Activated CD8-positive, alpha-beta T cell treated with anti-CD3 and anti-CD28 coated beads, Interleukin-2, amount 10 ng/mL, durations not matched to agents 7 days and 5 days (primary cell): ENCODE measurements at regions not wholly inside any gene's neighbourhood (a gene's known extent, or its start where the extent isn't known, plus 50 kb on each side); places are given as distances from the start of the nearest gene placed in this dataset.

Source experiments
- ATAC-seq: fragments of 150-1000 bp; cut with Tn5 transposase; one replicate; pipeline ENCODE4 v1.10.0; 2021; ENCODE audit warnings: moderate library complexity
- CTCF ChIA-PET: fragments of 350-600 bp; sonication (Branson Sonifier 250); formaldehyde crosslinking; loops from one replicate; lab custom pipeline; 2021; ENCODE audit warnings: antibody characterized with exemption; lab: Charles Lee
- POLR2A ChIA-PET: fragments of 350-600 bp; sonication (Branson Sonifier 250); formaldehyde crosslinking; loops from one replicate; lab custom pipeline; 2021; ENCODE audit warnings: antibody characterized with exemption; lab: Charles Lee
- DNase-seq: peaks from one replicate; pipeline ENCODE4 v3.0.0-alpha.2; 2020
- H3K27ac Mint-ChIP-seq: one replicate; pipeline ENCODE4 v1.8.0; 2021; ENCODE audit warnings: mild to moderate bottlenecking, mixed read lengths
- H3K27me3 Mint-ChIP-seq: one replicate; pipeline ENCODE4 v1.8.0; 2021; ENCODE audit warnings: low read depth, mixed read lengths
- H3K36me3 Mint-ChIP-seq: one replicate; pipeline ENCODE4 v1.8.0; 2021; ENCODE audit warnings: low read depth, mixed read lengths
- H3K4me1 Mint-ChIP-seq: one replicate; pipeline ENCODE4 v1.8.0; 2021; ENCODE audit warnings: low read depth, mixed read lengths
- H3K4me3 Mint-ChIP-seq: one replicate; pipeline ENCODE4 v1.8.0; 2021; ENCODE audit warnings: mild to moderate bottlenecking, mixed read lengths
- H3K9me3 Mint-ChIP-seq: one replicate; pipeline ENCODE4 v1.8.0; 2022; ENCODE audit warnings: mixed read lengths; ENCODE audit not compliant: insufficient read depth

DNA sequence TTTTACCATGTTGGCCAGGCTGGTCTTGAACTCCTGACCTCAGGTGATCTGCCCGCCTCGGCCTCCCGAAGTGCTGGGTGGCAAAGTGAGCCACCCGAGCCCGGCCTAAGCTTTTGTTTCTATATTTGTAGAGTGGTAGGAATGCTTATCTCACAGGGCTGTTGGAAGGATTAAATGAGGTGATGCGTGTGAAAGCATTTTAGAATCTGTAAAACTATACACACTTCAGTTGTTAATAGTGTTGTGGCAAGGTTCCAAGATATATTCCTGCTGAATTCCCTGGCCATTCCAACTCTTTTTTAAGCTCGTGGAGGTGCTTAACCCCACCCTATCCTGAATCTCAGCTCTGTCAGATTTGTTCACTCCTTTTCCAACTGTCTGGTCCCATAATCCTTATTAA is 89.9 kb upstream of the AKIRIN2 start:
- ATAC-seq, result no peak
- Mint-ChIP-seq H3K4me3 (no peak overlapping the region), H3K9me3 (no peaks in the 10 kb centered on the region), H3K4me1 (no peaks in the 10 kb centered on the region), H3K27ac (no peak overlapping the region), H3K27me3 (peaks cover 19% of the 10 kb centered on the region), H3K36me3 (no peaks in the 10 kb centered on the region)
- no peak for DNase-seq
- ChIA-PET POLR2A (interaction anchor here (0.6 kb wide), 1 partner anchor 75 kb away, joined by 4 read pairs; no protein-coding TSS in a partner anchor), CTCF (no interaction called here)

DNA sequence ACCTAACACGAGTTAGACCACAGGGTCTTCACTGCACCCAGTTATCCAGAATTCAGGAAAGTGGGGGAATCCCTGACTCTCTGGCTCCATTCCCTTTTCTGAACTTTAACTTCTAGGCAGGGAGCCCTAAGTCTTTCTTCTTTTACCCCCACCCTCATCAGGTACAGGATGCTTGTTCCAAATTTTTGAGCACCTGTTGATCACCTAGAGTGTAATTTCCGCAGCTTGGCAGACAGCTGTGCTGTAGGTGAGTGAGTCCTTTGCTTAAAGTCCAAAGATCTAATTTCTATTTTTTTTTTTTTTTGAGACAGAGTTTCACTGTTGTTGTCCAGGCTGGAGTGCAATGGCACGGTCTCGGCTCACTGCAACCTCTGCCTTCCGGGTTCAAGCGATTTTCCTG is 89.5 kb upstream of the AKIRIN2 start:
- ATAC-seq (no peak), DNase-seq (no peak)
- ChIA-PET POLR2A (interaction anchor here (0.6 kb wide), 1 partner anchor 75 kb away, joined by 4 read pairs; no protein-coding TSS in a partner anchor), CTCF (no interaction called here)
- peaks cover 19% of the 10 kb centered on the region for H3K27me3 Mint-ChIP-seq
- H3K4me3 Mint-ChIP-seq, result no peak overlapping the region
- H3K4me1 Mint-ChIP-seq, result no peaks in the 10 kb centered on the region
- no peaks in the 10 kb centered on the region for H3K9me3 Mint-ChIP-seq
- no peak overlapping the region for H3K27ac Mint-ChIP-seq
- H3K36me3 Mint-ChIP-seq, result no peaks in the 10 kb centered on the region

DNA sequence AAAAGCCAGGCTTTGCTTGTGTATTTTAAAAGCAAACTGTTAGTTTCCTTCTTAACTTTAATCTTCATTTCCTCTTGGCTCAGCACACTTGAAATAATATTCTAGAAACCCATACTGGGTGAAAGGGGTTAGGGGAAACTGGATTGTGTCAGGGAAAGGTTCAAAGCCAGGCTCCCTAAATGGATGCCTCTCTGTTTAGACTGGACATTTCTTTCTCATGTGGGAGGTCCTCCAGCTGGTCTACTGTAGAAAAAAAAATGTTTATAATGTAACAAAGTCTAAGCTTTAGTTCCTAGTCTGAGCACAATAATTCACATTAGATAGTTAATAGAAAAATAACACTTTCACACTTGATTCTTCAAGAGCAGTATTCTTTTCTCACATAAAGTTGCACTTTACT is 89.0 kb upstream of the AKIRIN2 start:
- no peaks in the 10 kb centered on the region for H3K4me1 Mint-ChIP-seq

DNA sequence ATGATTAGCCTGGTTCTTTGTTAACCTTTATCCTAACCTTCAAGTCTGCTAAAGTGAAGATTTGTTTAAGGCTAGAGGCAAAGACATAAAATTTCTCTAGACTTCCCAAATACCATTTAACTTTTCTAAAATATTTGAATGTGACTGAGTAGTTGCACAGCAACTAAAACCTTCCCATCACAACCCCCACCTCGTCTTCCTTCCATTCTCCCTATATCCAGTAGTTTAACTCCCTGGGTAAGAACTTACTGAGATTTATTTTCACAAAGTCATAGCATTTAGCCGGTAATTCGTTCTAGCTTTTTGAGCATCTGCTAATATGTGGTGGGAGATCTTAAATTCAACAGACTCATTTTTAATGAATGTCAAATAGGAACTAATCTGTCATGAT is 87.9 kb upstream of the AKIRIN2 start:
- Mint-ChIP-seq H3K27me3 (peaks cover 19% of the 10 kb centered on the region), H3K4me1 (no peaks in the 10 kb centered on the region), H3K9me3 (no peaks in the 10 kb centered on the region), H3K27ac (no peak overlapping the region), H3K36me3 (no peaks in the 10 kb centered on the region), H3K4me3 (no peak overlapping the region)
- ATAC-seq (no peak), DNase-seq (no peak)
- POLR2A ChIA-PET, result no interaction called here
- CTCF ChIA-PET, result no interaction called here

More for the DNA sequence above, 89.0 kb upstream of the AKIRIN2 start:
- Mint-ChIP-seq H3K27ac (no peak overlapping the region), H3K4me3 (no peak overlapping the region), H3K27me3 (peaks cover 19% of the 10 kb centered on the region), H3K36me3 (no peaks in the 10 kb centered on the region), H3K9me3 (no peaks in the 10 kb centered on the region)
- POLR2A ChIA-PET, result no interaction called here
- ATAC-seq (no peak), DNase-seq (no peak)
- CTCF ChIA-PET, result interaction anchor here (1.0 kb wide), 1 partner anchor 9 kb away, joined by 3 read pairs; no protein-coding TSS in a partner anchor

DNA sequence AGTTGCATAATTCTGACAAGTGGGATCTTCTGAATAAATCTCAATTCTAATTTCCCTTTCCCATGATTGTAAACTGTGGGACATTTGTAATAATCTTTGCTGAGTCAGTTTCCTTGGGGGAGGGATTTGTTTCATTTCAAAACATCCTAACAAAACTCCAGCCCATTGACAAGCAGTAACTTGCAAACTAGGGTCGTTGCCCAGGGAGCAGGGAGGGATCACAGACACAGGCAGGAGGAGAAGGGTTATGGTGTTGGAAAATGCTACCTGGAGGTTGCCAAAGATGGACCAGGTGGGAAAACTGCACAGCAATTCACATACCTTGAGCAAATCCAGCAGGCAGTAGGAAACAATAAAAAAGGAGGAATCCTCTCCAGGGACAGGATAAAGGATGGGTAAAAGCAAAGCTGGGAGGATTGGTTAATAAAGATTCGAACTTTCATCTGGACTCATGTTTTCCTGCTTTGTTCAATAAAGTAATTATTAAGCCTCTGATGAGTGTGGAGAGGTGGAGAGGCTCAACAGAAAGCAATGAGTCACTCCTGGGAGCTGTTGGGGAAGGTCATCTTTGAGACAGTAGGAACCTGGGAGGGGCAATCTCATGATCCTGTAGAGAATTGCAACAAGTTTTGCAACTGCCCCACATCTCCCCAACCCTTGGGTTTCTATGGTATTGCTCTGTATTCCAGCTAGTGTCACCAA is 87.3 kb upstream of the AKIRIN2 start:
- Mint-ChIP-seq H3K27ac (no peak overlapping the region), H3K4me1 (no peaks in the 10 kb centered on the region), H3K9me3 (no peaks in the 10 kb centered on the region), H3K4me3 (no peak overlapping the region), H3K36me3 (no peaks in the 10 kb centered on the region), H3K27me3 (peaks cover 19% of the 10 kb centered on the region)
- DNase-seq (no peak), ATAC-seq (no peak)
- ChIA-PET CTCF (no interaction called here), POLR2A (no interaction called here)

DNA sequence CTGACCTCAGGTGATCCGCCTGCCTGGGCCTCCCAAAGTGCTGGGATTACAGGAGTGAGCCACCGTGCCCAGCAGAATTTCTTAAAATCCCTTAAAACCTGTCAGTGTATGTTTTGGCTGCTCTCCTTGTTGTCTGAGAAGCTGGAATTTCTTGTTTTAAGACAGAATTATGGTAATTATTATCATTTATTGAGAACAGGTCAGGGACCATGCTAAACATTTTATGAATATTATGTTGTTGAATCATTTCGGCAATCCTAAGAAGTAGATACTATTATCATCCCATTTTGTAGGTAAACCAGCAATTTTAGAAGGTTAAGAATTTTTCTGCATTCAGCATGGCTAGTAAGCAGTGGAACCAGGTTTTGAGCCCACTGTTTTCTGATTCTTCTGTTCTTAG is 86.1 kb upstream of the AKIRIN2 start:
- H3K9me3 Mint-ChIP-seq, result no peaks in the 10 kb centered on the region
- ATAC-seq (no peak), DNase-seq (no peak)
- ChIA-PET CTCF (interaction anchor here (0.8 kb wide), 1 partner anchor 24 kb away, joined by 3 read pairs; no protein-coding TSS in a partner anchor), POLR2A (no interaction called here)
- no peaks in the 10 kb centered on the region for H3K4me1 Mint-ChIP-seq
- no peak overlapping the region for H3K27ac Mint-ChIP-seq
- H3K4me3 Mint-ChIP-seq, result no peak overlapping the region
- H3K36me3 Mint-ChIP-seq, result no peaks in the 10 kb centered on the region
- peaks cover 18% of the 10 kb centered on the region for H3K27me3 Mint-ChIP-seq

DNA sequence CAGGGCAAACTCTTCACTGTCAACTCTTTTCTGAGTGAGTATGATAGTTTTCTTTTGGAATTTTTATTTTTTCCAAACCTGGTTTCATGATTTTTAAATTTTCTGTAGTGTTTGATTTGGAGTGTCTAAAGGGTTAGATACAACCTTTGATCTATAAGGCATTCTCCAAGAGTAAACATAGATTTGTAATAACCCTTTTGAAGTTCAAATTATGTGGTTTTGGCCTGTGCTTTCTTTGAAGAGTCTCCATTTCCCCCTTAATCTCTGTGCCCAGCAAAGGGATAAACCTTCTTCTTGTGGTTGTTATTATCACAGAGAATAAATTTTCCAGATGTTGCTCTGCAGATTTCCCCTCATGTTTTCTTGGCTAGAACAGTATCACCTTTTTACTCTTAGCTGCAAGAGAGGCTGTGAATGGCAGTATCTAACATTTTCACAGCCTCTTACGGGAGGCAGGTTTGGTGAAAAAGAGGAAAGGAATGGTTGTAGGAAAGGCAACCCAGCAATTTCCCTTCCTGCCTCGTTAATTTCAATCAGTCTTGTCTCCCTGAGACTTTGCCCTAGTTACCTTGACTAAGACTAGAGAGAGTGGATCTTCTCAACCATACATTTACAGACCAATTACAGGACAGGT is 83.3 kb upstream of the AKIRIN2 start:
- no peak overlapping the region for H3K4me3 Mint-ChIP-seq
- no peak overlapping the region for H3K27ac Mint-ChIP-seq
- peaks cover 18% of the 10 kb centered on the region for H3K27me3 Mint-ChIP-seq
- no peak for DNase-seq
- ChIA-PET POLR2A (no interaction called here), CTCF (no interaction called here)
- ATAC-seq, result no peak
- H3K4me1 Mint-ChIP-seq, result no peaks in the 10 kb centered on the region
- H3K36me3 Mint-ChIP-seq, result no peaks in the 10 kb centered on the region
- H3K9me3 Mint-ChIP-seq, result no peaks in the 10 kb centered on the region

DNA sequence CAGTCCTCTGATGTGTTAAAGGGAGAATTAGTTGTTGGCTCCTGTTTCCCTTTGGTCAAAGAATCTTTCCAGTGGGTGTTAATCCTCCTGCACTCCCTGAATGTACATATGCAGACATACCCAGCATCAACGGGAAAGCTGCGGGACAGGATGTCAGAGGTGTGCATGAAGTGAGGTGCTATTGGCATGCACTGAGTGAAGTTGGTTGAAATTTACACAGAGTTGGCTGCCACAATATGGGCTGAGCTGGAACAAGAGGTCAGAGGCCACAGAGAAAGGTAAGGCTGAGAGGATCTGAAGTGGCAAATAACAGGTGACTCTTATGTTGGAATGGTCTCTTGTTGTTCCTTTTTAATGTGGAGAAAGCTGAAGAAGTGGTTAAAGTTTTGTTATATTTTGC is 82.7 kb upstream of the AKIRIN2 start:
- ATAC-seq (no peak), DNase-seq (no peak)
- Mint-ChIP-seq H3K4me3 (no peak overlapping the region), H3K4me1 (no peaks in the 10 kb centered on the region), H3K27ac (no peak overlapping the region), H3K27me3 (peaks cover 15% of the 10 kb centered on the region), H3K36me3 (no peaks in the 10 kb centered on the region), H3K9me3 (no peaks in the 10 kb centered on the region)
- ChIA-PET POLR2A (no interaction called here), CTCF (no interaction called here)

DNA sequence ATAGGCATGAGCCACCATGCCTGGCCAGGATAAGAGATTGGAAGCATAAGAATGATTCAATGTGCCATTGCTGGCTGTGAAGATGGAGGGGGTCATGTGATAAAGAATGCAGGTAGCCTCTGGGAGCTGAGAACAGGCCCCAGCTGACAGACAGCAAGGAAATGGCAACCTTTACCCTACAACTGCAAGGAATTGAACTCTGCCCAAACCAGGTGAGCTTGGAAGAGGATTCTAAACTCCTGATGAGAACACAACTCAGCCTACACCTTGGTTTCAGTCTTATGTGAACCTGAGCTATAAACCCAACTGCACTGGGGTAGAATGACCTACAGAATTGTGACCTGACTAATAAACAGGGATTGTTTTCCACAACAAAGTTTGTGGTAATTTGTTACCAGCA is 82.0 kb upstream of the AKIRIN2 start:
- no peak for DNase-seq
- H3K27me3 Mint-ChIP-seq, result peaks cover 10% of the 10 kb centered on the region
- no peaks in the 10 kb centered on the region for H3K9me3 Mint-ChIP-seq
- H3K4me3 Mint-ChIP-seq, result no peak overlapping the region
- ChIA-PET POLR2A (no interaction called here), CTCF (no interaction called here)
- ATAC-seq, result no peak
- H3K36me3 Mint-ChIP-seq, result no peaks in the 10 kb centered on the region
- no peak overlapping the region for H3K27ac Mint-ChIP-seq
- H3K4me1 Mint-ChIP-seq, result no peaks in the 10 kb centered on the region

DNA sequence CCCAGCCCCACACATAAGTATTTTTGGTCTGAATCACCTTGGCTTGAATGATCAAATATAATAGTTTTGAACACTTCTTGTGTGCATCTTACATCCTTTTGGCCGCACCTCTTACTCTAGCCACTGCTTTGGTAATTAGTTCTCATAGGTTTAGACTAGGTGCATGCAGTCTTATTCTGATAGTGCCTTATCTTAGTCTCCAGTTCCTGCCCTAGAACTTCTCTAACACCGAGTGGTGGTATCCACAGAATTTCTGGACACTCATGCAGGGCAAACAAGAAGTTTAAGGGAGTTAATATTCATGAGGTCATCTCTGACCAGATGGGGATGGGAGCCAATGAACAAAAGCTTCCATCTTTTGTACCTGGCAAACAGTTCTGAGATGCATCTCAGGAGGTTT is 77.5 kb upstream of the AKIRIN2 start:
- CTCF ChIA-PET, result no interaction called here
- no peak for ATAC-seq
- Mint-ChIP-seq H3K27me3 (peaks cover 4% of the 10 kb centered on the region), H3K4me1 (no peaks in the 10 kb centered on the region), H3K4me3 (no peak overlapping the region), H3K36me3 (no peaks in the 10 kb centered on the region), H3K9me3 (no peaks in the 10 kb centered on the region), H3K27ac (no peak overlapping the region)
- no peak for DNase-seq
- POLR2A ChIA-PET, result no interaction called here

DNA sequence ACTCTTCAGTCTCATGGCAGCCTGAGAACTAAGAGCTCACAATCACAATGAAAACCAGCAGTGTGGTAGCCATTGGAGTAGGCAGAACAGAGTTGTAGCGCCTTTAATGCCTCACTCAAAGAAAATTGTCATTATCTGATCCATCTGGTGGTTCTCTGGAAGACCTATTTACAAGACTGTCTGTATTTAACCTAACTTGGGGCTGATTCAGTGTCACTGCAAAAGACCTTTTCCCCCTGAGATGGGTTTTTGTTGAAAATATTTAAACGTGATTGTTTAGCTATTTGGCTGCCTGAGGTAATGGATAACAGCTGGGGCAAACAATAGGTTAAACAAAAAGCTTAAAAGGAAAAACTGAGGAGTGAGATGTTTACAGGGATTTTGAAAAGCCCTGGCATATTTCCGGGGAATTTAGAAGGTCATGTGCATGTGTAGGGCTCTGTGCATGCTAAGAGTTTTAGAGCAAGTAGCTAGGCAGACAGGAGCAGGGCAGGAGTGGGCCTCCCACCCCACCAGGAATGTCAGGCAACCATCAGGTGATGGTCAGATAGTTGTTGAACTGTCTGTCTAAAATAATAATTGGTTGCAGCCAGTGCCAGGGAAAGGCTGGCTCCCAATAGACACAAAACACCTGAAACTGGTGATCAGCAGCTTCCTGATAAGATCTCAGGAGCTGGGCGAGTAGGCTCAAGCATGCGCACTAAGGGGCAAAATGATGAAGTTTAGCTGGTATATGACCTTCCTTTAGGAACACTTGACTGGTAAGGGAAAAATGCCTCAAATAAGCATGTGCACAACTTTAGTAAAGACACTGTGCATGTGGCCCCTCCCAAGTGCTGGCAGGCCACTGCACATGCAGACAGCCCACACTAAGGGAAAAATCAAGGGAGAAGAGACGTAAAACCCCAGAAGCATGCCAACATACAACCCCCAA is 70.8 kb upstream of the AKIRIN2 start:
- H3K36me3 Mint-ChIP-seq, result no peaks in the 10 kb centered on the region
- H3K4me3 Mint-ChIP-seq, result no peak overlapping the region
- no peaks in the 10 kb centered on the region for H3K4me1 Mint-ChIP-seq
- H3K9me3 Mint-ChIP-seq, result no peaks in the 10 kb centered on the region
- POLR2A ChIA-PET, result no interaction called here
- no peak for ATAC-seq
- CTCF ChIA-PET, result no interaction called here
- peaks cover 6% of the 10 kb centered on the region for H3K27me3 Mint-ChIP-seq
- H3K27ac Mint-ChIP-seq, result no peak overlapping the region
- no peak for DNase-seq

DNA sequence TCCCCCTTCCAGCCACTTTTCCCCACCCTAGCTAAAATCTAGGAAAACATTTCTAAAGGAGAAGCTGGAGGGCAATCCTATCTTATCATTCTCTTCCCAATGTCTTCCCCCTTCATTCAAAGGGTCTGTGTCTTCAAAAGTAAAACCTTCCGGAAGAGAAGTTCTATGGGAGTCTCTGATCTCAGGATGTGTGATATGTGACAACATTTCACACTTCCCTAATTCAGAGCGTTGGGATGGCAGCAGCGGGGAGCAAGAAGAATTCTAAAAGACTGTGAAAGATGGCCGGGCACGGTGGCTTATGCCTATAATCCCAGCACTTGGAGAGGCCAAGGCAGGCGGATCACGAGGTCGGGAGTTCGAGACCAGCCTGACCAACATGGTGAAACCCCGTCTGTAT is 65.4 kb upstream of the AKIRIN2 start:
- DNase-seq, result no peak
- Mint-ChIP-seq H3K36me3 (no peaks in the 10 kb centered on the region), H3K9me3 (no peaks in the 10 kb centered on the region), H3K4me1 (no peaks in the 10 kb centered on the region), H3K4me3 (no peak overlapping the region), H3K27me3 (no peaks in the 10 kb centered on the region), H3K27ac (no peak overlapping the region)
- no peak for ATAC-seq
- CTCF ChIA-PET, result no interaction called here
- POLR2A ChIA-PET, result no interaction called here
